ENCODE measurements at regions not wholly inside any gene's neighbourhood (a gene's known extent, or its start where the extent isn't known, plus 50 kb on each side); places are given as distances from the start of the nearest gene placed in this dataset.

DNA sequence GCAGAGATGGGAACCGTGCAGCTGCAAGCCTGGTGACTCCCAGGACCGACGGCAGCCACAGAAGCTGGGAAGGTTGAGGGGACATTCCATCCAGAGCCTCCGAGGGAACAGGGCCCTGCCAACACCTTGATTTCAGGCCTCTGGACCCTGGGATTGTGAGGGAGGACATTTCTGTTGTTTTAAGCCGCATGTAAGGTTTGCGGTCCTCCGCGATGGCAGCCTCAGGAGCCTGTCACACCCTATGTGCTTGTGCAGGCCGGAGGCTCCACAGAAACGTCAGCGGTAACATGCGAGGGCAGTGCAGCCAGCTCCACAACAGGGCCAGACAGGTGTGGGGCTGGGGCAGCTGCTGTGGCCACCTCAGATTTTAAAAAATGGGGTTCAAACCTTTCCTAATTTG lies 144.7 kb upstream of the SHH start:
- H3K4me3 ChIP-seq (ENCODE audit: low read depth, low read length) = no peak overlapping the region
- DNase-seq (ENCODE audit: low read depth) = no peak
- TF ChIP-seq, protein P1, sequence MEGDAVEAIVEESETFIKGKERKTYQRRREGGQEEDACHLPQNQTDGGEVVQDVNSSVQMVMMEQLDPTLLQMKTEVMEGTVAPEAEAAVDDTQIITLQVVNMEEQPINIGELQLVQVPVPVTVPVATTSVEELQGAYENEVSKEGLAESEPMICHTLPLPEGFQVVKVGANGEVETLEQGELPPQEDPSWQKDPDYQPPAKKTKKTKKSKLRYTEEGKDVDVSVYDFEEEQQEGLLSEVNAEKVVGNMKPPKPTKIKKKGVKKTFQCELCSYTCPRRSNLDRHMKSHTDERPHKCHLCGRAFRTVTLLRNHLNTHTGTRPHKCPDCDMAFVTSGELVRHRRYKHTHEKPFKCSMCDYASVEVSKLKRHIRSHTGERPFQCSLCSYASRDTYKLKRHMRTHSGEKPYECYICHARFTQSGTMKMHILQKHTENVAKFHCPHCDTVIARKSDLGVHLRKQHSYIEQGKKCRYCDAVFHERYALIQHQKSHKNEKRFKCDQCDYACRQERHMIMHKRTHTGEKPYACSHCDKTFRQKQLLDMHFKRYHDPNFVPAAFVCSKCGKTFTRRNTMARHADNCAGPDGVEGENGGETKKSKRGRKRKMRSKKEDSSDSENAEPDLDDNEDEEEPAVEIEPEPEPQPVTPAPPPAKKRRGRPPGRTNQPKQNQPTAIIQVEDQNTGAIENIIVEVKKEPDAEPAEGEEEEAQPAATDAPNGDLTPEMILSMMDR (IDR thresholded peaks at IDR 0.05; ENCODE audit: control insufficient read depth, extremely low read depth, insufficient read depth) = no peak

DNA sequence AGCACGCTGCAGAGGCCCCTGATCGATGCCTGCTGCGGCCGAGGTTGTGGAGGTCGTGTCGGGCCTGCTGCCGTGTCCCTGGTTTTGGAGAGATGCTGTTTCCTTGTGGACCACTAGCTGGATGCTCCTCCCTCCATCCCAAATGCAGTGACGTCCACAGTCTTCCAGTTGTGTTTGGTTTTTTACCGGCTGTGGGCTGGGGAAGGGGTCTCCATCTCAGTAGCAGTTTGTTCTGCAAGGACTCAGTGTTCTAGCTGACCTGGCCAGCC lies 143.0 kb upstream of the SHH start:
- DNase-seq (ENCODE audit: low read depth) = no peak
- H3K4me3 ChIP-seq (ENCODE audit: low read depth, low read length) = no peak overlapping the region
- TF ChIP-seq, protein P1 (IDR thresholded peaks at IDR 0.05; ENCODE audit: control insufficient read depth, extremely low read depth, insufficient read depth) = no peak

DNA sequence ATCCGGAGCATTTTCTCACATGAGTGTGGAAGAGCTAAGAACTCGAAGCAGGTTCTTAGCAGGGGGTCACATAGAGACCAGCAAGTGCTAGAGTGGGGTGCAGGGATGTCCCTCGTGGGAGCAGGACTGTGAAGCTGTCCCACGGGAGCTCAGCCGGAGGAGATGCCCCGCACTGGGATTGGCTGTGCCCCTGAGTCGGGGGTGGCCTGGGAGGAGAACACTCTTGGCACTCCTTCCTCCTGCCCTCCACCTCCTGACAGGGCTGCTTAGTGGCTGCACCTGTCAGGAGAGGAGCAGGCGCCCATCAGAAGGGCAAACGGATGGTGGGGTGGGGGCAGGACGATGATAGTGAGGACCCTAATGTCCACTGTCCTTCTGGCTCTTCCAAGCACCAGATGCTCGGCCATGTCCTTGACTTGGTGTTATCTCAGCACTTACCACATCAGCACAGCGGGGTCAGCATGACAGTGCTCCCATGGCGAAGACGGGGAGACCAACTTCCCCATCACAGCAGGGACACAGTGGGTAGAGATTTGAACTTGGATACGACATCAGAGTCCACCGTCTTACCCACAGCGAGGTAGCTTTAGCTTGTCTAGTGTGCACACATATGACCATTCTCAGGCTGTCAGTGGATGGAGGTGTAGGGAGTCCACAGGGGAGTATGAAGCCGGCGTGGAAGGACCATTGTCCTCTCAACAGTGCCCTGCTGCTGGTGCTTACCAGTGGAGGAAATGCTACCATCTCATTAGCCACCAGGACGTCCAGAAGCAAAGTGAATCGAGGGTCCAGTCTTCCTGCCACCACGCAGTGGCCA lies 142.5 kb upstream of the SHH start:
- no peak for DNase-seq (ENCODE audit: low read depth)
- H3K4me3 ChIP-seq (ENCODE audit: low read depth, low read length) = no peak overlapping the region
- TF ChIP-seq, protein P1 (IDR thresholded peaks at IDR 0.05; ENCODE audit: control insufficient read depth, extremely low read depth, insufficient read depth) = no peak

DNA sequence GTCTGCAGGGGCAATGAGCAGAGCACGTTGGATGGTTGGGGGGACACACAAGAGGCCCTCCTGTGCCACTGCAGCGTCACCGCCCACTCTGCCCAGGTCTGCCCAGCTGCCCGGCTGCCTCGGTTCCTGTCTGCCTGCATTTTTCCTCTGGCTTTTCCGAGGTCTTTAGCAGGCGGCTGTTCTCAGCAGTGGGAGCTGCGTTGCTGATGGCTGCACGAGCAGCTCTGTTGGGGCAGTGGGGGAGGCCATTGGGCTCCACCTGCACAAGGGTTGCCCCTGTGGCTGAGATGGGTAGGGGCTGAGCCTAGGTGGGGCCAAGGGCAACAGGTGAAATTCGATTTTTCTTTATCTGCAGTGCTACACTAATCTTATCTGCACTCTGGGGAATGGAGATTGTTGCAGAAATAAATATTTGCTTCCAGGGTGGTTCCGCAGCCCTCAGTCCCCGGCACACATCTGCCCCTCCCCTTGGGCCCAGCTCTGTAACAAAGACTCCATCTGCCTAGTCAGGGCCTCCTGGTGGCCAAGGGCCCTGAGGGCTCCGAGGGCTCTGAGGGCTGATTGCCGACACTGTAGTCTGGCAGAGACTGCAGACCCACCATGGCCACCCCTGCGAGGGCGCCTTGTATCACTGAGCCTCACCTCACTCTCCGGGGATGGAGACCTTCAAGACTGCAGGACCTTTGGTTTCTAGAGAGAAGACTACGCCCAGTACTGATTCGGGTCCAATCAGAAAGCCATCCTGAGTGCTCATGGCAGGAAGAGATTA lies 141.7 kb upstream of the SHH start:
- DNase-seq (ENCODE audit: low read depth) = no peak
- no peak overlapping the region for H3K4me3 ChIP-seq (ENCODE audit: low read depth, low read length)
- TF ChIP-seq, protein P1 (IDR thresholded peaks at IDR 0.05; ENCODE audit: control insufficient read depth, extremely low read depth, insufficient read depth) = no peak

DNA sequence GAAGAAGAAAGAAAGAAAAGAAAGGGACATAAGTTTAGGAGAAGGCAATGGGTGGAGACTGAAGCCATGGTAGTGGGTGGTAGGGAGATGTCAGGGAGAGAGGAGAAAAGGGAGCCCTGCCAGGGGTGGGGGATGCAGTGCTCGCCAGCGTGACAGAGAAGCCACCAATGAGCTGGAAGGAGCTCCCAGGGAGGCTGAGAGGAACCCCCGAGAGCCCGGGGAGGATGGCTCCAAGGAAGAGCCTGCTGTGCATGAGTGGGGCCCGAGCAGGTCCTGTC lies 141.2 kb upstream of the SHH start:
- H3K4me3 ChIP-seq (ENCODE audit: low read depth, low read length) = no peak overlapping the region
- TF ChIP-seq, protein P1 (IDR thresholded peaks at IDR 0.05; ENCODE audit: control insufficient read depth, extremely low read depth, insufficient read depth) = no peak
- DNase-seq (ENCODE audit: low read depth) = no peak

DNA sequence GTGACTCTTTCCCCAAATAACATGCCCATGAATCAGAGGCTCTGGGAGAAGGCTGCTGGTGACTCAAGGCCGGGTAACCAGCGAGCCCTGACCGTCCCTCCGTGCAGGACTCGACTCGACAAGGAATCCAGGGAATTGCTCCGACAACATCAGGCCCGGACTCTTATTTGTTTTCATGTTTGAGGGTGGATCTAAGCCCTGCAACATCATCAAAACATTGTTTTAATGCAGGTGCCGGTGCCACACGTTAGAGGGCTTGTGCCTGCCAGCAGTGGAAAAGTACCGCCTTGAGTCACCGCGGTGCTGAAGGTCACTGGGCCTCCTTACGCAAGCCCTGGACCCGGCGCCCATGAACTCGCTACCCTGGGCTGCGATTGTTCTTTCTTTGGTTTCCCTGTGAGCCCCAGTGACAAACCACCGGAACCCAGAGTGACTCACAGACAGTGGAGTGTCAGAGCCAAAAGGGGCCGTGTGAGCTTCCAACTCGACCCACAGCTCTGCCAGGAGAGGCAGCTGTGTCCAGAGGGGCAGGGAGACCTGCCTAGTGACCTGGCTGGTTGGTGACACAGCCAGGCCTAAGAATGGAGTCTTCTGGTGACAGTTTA lies 139.4 kb upstream of the SHH start:
- TF ChIP-seq, protein P1 (IDR thresholded peaks at IDR 0.05; ENCODE audit: control insufficient read depth, extremely low read depth, insufficient read depth) = no peak
- H3K4me3 ChIP-seq (ENCODE audit: low read depth, low read length) = no peak overlapping the region
- no peak for DNase-seq (ENCODE audit: low read depth)

Data from LNCaP clone FGC (cell line).